Natural killer cell (primary cell): ENCODE measurements at regions not wholly inside any gene's neighbourhood (a gene's known extent, or its start where the extent isn't known, plus 50 kb on each side); places are given as distances from the start of the nearest gene placed in this dataset.

Experiments used
- ATAC-seq, 3 donors: fragments of 150-1000 bp in 2 of 3; fragments of 200-7000 bp in 1 of 3; cut with Tn5 transposase; 1 replicate in 1 of 3; 2 replicates in 2 of 3; pipeline ENCODE4 v1.10.0; 2021; ENCODE audit warnings: mild to moderate bottlenecking in 2 of 3, moderate library complexity in 2 of 3
- DNase-seq, 2 donors: peaks; one replicate each; pipeline versions ENCODE4 v3.0.0 to v3.0.0-alpha.2; 2013 to 2021; ENCODE audit warnings: mixed read lengths in 1 of 2
- H3K27ac ChIP-seq: one replicate; pipeline ENCODE4 v1.5.1; 2013; ENCODE audit warnings: mild to moderate bottlenecking, low read length
- H3K27me3 ChIP-seq: one replicate; pipeline ENCODE4 v1.6.1; 2013; ENCODE audit warnings: low read length; ENCODE audit not compliant: control insufficient read depth, insufficient read depth
- H3K36me3 ChIP-seq: one replicate; pipeline ENCODE4 v1.6.1; 2013; ENCODE audit warnings: low read length; ENCODE audit not compliant: control insufficient read depth, insufficient read depth
- H3K4me1 ChIP-seq: one replicate; pipeline ENCODE4 v1.6.1; 2013; ENCODE audit warnings: low read length; ENCODE audit not compliant: control insufficient read depth, insufficient read depth
- H3K4me3 ChIP-seq: one replicate; pipeline ENCODE4 v1.5.1; 2013; ENCODE audit warnings: low read length
- H3K9me3 ChIP-seq: one replicate; pipeline ENCODE4 v1.6.1; 2013; ENCODE audit warnings: low read length; ENCODE audit not compliant: control insufficient read depth, insufficient read depth
- H3K27ac Mint-ChIP-seq, 2 donors: one replicate each; pipeline ENCODE4 v1.8.0; 2022; ENCODE audit warnings: mild to moderate bottlenecking in 2 of 2, mixed read lengths in 2 of 2, moderate library complexity in 1 of 2
- H3K27me3 Mint-ChIP-seq, 2 donors: one replicate each; pipeline ENCODE4 v1.8.0; 2022; ENCODE audit warnings: low read depth in 2 of 2, mixed read lengths in 2 of 2
- H3K36me3 Mint-ChIP-seq: one replicate; pipeline ENCODE4 v1.8.0; 2022; ENCODE audit warnings: mixed read lengths
- H3K4me1 Mint-ChIP-seq, 2 donors: one replicate each; pipeline ENCODE4 v1.8.0; 2022; ENCODE audit warnings: mixed read lengths in 2 of 2
- H3K4me3 Mint-ChIP-seq: one replicate; pipeline ENCODE4 v1.8.0; 2022; ENCODE audit warnings: mild to moderate bottlenecking, moderate library complexity, mixed read lengths
- H3K9me3 Mint-ChIP-seq, 2 donors: one replicate each; pipeline ENCODE4 v1.8.0; 2022; ENCODE audit warnings: mixed read lengths in 2 of 2
- WGBS: methylation state at CpG from one replicate; pipeline ENCODE4 v1.1.7; 2013; ENCODE audit warnings: missing lambda C conversion rate; ENCODE audit not compliant: insufficient coverage; 5-methylcytosine and 5-hydroxymethylcytosine counted together
- intact Hi-C: fragments of 100-400 bp; cut with micrococcal nuclease; formaldehyde crosslinking; loops from one replicate; pipeline ENCODE4 v1.14.2; 2022
- TF ChIP-seq, protein P1 (sequence below): fragments of 200-600 bp; IDR thresholded peaks from one replicate; pipeline ENCODE4 v1.8.0; 2022; ENCODE audit warnings: antibody characterized with exemption

DNA sequence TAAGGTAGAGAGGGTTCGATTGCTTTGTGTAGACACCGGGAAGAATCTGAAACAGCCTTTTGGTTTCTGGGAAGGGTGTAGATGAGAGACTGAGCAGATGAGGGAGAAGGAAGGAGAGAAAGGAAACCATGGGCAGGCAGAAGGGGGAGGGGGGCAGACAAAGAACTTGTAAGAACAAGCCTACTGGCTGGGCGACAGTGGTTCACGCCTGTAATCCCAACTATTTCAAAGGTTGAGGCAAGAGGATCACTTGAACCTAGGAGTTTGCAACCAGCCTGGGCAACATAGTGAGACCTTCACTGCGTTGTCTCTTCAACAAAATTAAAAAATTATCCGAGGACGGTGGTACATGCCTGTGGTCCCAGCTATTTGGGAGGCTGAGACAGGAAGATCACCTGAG lies 106.2 kb downstream of the TM2D1 start:
- H3K36me3 Mint-ChIP-seq: no peaks in the 10 kb centered on the region
- peaks cover 0 to 4% of the 10 kb centered on the region in 2 donors for H3K4me1 Mint-ChIP-seq
- Histone ChIP-seq H3K36me3 (no peaks in the 10 kb centered on the region), H3K27me3 (no peaks in the 10 kb centered on the region), H3K4me1 (peaks cover 5% of the 10 kb centered on the region), H3K27ac (no peak overlapping the region), H3K9me3 (no peaks in the 10 kb centered on the region), H3K4me3 (no peak overlapping the region)
- peaks cover 0 to 6% of the 10 kb centered on the region in 2 donors for H3K27me3 Mint-ChIP-seq
- ATAC-seq (no peak), DNase-seq (no peak)
- no peaks in the 10 kb centered on the region for H3K9me3 Mint-ChIP-seq
- 87% methylated on average over 7 of the region's 7 CpGs for WGBS
- TF ChIP-seq, protein P1, sequence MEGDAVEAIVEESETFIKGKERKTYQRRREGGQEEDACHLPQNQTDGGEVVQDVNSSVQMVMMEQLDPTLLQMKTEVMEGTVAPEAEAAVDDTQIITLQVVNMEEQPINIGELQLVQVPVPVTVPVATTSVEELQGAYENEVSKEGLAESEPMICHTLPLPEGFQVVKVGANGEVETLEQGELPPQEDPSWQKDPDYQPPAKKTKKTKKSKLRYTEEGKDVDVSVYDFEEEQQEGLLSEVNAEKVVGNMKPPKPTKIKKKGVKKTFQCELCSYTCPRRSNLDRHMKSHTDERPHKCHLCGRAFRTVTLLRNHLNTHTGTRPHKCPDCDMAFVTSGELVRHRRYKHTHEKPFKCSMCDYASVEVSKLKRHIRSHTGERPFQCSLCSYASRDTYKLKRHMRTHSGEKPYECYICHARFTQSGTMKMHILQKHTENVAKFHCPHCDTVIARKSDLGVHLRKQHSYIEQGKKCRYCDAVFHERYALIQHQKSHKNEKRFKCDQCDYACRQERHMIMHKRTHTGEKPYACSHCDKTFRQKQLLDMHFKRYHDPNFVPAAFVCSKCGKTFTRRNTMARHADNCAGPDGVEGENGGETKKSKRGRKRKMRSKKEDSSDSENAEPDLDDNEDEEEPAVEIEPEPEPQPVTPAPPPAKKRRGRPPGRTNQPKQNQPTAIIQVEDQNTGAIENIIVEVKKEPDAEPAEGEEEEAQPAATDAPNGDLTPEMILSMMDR: no peak
- intact Hi-C loops: no loop called here
- H3K27ac Mint-ChIP-seq: no peak overlapping the region
- H3K4me3 Mint-ChIP-seq: no peak overlapping the region

DNA sequence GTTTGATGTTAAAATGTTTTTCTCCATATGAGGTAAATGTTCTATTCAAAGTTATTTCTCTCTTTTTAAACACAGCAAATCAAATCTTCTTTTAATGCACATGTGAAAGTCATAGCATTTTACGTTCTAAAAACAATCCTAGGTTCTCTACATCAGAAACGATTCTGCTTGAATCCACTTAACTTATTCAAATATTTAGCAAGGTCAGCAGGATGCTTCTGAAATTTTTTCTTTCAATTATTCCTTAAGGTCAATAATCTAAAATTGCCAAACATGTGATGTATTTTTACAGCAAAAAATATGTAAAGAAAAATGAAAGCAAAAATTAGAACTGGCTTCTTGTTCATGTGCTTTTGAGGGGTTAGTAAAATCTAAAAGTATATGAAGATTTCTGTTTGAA lies 106.7 kb downstream of the TM2D1 start:
- no peak for ATAC-seq
- 94% methylated on average over 2 of the region's 2 CpGs for WGBS
- H3K36me3 Mint-ChIP-seq: no peaks in the 10 kb centered on the region

DNA sequence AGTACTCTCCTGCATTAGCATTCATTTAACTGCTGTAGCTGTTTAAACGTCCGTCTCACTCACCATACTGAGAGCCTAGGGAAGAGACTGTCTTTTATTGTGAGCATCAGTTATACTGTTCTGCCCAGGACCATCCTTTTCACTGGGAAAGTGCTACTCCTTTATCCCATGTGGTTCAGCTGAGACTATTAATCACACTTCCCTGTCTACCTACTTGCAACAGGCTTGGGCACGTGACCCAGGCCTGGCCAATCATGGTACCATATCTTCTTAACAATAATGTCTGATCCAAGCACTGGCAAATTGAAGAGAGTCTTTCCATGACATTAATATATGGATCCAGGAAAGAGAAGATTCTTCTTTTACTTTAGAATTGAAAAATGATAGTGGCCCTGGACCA lies 108.1 kb downstream of the TM2D1 start:
- DNase-seq: no peak
- H3K36me3 ChIP-seq: no peaks in the 10 kb centered on the region
- no peaks in the 10 kb centered on the region for H3K27me3 ChIP-seq
- 86% methylated on average over 3 of the region's 3 CpGs for WGBS
- TF ChIP-seq, protein P1: no peak
- H3K9me3 ChIP-seq: no peaks in the 10 kb centered on the region
- no peak overlapping the region for H3K4me3 Mint-ChIP-seq
- intact Hi-C loops: no loop called here
- H3K4me3 ChIP-seq: no peak overlapping the region
- H3K4me1 Mint-ChIP-seq: no peaks in the 10 kb centered on the region
- H3K4me1 ChIP-seq: no peaks in the 10 kb centered on the region
- no peaks in the 10 kb centered on the region for H3K36me3 Mint-ChIP-seq
- no peak overlapping the region for H3K27ac ChIP-seq
- no peak for ATAC-seq
- H3K9me3 Mint-ChIP-seq: no peaks in the 10 kb centered on the region
- H3K27ac Mint-ChIP-seq: no peak overlapping the region
- peaks cover 0 to 3% of the 10 kb centered on the region in 2 donors for H3K27me3 Mint-ChIP-seq

More for the DNA sequence above, 106.7 kb downstream of the TM2D1 start:
- intact Hi-C loops: no loop called here
- H3K9me3 Mint-ChIP-seq: no peaks in the 10 kb centered on the region
- Histone ChIP-seq H3K4me3 (no peak overlapping the region), H3K9me3 (no peaks in the 10 kb centered on the region), H3K27me3 (no peaks in the 10 kb centered on the region), H3K4me1 (peaks cover 5% of the 10 kb centered on the region), H3K36me3 (no peaks in the 10 kb centered on the region), H3K27ac (no peak overlapping the region)
- TF ChIP-seq, protein P1: no peak
- H3K27ac Mint-ChIP-seq: no peak overlapping the region
- H3K4me3 Mint-ChIP-seq: no peak overlapping the region
- no peak for DNase-seq
- peaks cover 0 to 3% of the 10 kb centered on the region in 2 donors for H3K27me3 Mint-ChIP-seq
- H3K4me1 Mint-ChIP-seq: peaks cover 0 to 4% of the 10 kb centered on the region in 2 donors

DNA sequence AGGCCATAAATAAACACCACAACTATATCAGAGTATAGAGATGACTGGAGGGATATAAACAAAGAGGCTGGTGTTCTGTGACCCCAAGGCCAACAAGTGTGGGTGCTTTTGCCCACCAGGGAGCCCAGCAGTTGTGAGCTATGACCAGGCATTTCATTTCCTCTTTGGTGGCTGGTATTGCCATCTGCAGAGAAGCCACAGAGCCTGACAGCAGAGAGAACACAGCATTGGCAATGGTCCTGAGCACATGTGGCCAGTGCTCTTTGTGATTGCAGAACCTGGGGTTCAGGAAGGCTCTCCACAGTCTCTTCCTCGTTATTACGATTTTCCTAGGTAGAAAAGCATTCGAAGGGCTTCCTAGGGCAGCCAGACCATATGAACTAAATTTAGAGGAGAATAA lies 112.3 kb downstream of the TM2D1 start:
- 31% methylated on average over 2 of the region's 3 CpGs for WGBS
- H3K27ac Mint-ChIP-seq: no peak overlapping the region
- no peak for ATAC-seq
- H3K27me3 Mint-ChIP-seq: peaks cover 0 to 6% of the 10 kb centered on the region in 2 donors
- no peak overlapping the region for H3K4me3 Mint-ChIP-seq
- H3K4me1 Mint-ChIP-seq: no peaks in the 10 kb centered on the region
- H3K36me3 Mint-ChIP-seq: no peaks in the 10 kb centered on the region
- Histone ChIP-seq H3K9me3 (no peaks in the 10 kb centered on the region), H3K27ac (no peak overlapping the region), H3K36me3 (no peaks in the 10 kb centered on the region), H3K4me3 (no peak overlapping the region), H3K27me3 (no peaks in the 10 kb centered on the region), H3K4me1 (no peaks in the 10 kb centered on the region)
- TF ChIP-seq, protein P1: no peak
- no peak for DNase-seq
- no peaks in the 10 kb centered on the region for H3K9me3 Mint-ChIP-seq
- intact Hi-C loops: no loop called here
